ENCODE measurements at regions not wholly inside any gene's neighbourhood (a gene's known extent, or its start where the extent isn't known, plus 50 kb on each side); places are given as distances from the start of the nearest gene placed in this dataset.
"Not testable (repeated sequence)": the region's sequence is repeated elsewhere in the genome, so short reads cannot be mapped to it uniquely, and the experiment has no call there.

DNA sequence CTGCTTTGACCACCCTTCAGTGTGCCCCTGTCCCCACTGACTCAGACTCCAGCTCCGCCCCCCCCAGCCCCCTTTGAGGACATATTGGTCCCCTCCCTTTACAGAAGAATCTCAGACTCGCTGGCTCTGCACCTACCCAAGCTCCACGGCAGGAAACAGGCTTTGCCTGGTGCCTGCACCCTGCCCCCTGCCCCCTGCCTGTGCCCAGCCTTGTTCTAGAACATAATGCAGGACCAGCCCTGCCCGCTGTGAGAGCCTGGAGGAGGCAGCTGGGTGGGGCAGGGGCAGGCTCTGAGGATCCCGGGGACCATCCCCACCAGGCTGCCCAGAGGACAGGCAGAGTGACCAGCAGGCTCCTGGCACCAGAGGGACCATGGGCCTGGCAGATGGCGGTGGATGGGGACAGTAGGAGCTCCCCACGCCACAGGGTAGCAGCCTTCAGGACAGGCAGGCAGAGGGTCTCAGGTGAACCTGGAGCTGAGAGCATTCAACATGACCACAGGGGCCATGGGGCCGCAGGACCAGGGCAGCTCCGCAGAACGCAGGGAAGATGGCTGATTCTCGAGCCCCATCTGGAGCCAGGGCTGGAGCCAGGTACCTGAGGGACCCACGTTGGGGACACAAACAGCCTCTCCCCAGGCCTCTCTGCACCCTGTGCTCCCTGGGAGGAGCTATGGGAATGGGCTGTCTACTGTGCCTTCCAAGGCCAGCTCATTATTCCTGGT, 165.0 kb upstream of the FOXD4L5 start:
- TF ChIP-seq, protein P1, sequence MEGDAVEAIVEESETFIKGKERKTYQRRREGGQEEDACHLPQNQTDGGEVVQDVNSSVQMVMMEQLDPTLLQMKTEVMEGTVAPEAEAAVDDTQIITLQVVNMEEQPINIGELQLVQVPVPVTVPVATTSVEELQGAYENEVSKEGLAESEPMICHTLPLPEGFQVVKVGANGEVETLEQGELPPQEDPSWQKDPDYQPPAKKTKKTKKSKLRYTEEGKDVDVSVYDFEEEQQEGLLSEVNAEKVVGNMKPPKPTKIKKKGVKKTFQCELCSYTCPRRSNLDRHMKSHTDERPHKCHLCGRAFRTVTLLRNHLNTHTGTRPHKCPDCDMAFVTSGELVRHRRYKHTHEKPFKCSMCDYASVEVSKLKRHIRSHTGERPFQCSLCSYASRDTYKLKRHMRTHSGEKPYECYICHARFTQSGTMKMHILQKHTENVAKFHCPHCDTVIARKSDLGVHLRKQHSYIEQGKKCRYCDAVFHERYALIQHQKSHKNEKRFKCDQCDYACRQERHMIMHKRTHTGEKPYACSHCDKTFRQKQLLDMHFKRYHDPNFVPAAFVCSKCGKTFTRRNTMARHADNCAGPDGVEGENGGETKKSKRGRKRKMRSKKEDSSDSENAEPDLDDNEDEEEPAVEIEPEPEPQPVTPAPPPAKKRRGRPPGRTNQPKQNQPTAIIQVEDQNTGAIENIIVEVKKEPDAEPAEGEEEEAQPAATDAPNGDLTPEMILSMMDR (conservative IDR thresholded peaks at IDR 0.05; ENCODE audit: low read length), result not testable (repeated sequence)
- not testable (repeated sequence) for TF ChIP-seq EZH2phosphoT487 (IDR thresholded peaks at IDR 0.05; ENCODE audit: borderline replicate concordance)
